IMR-90 (cell line): ENCODE measurements at regions not wholly inside any gene's neighbourhood (a gene's known extent, or its start where the extent isn't known, plus 50 kb on each side); places are given as distances from the start of the nearest gene placed in this dataset.

ENCODE experiments used
- ATAC-seq: fragments of 200-7000 bp; cut with Tn5 transposase; 2 replicates; pipeline ENCODE4 v1.9.1; 2020; ENCODE audit warnings: low read depth, mild to moderate bottlenecking, moderate library complexity
- BruUV-seq: library from RNA; stranded (reverse); fragments of 400-500 nt; replicated peaks from 2 replicates; lab custom pipeline; 2021; lab: Mats Ljungman, UMichigan
- CTCF ChIA-PET: fragments of 300-600 bp; formaldehyde crosslinking; extraction: SDS; loops from one replicate; lab custom pipeline; 2021; ENCODE audit warnings: antibody characterized with exemption; lab: Yijun Ruan, JAX
- POLR2A ChIA-PET: fragments of 300-600 bp; sonication (Branson Sonifier 250); formaldehyde crosslinking; loops from one replicate; lab custom pipeline; 2022; ENCODE audit warnings: antibody characterized with exemption; ENCODE audit not compliant: unreplicated experiment; lab: Charles Lee
- DNase-seq: peaks from one replicate; pipeline ENCODE4 v3.0.0; 2013
- H2AFZ ChIP-seq: replicated peaks from 2 replicates; pipeline ENCODE3; 2013; ENCODE audit warnings: low read length, mild to moderate bottlenecking; ENCODE audit not compliant: poor library complexity
- H2AK5ac ChIP-seq: 2 replicates; pipeline ENCODE4 v1.6.1; 2013; ENCODE audit warnings: low read depth, low read length, inconsistent platforms
- H2AK9ac ChIP-seq: replicated peaks from 2 replicates; pipeline ENCODE3; 2013; ENCODE audit warnings: mild to moderate bottlenecking, low read depth, low read length, moderate library complexity; ENCODE audit not compliant: poor library complexity
- H2BK120ac ChIP-seq: 2 replicates; pipeline ENCODE4 v1.6.1; 2013; ENCODE audit warnings: low read depth, low read length, inconsistent platforms
- H2BK15ac ChIP-seq: 3 replicates; pipeline ENCODE4 v1.6.1; 2013; ENCODE audit warnings: low read depth, low read length, inconsistent platforms
- H2BK20ac ChIP-seq: 2 replicates; pipeline ENCODE4 v1.6.1; 2013; ENCODE audit warnings: low read depth, mild to moderate bottlenecking, inconsistent platforms, low read length, moderate library complexity
- H2BK5ac ChIP-seq: 2 replicates; pipeline ENCODE4 v1.6.1; 2013; ENCODE audit warnings: mild to moderate bottlenecking, low read depth, low read length, inconsistent platforms; ENCODE audit not compliant: poor library complexity, severe bottlenecking
- H3K14ac ChIP-seq: replicated peaks from 2 replicates; pipeline ENCODE4 v1.6.1; 2013; ENCODE audit warnings: low read depth, low read length, inconsistent platforms
- H3K18ac ChIP-seq: 2 replicates; pipeline ENCODE4 v1.6.1; 2013; ENCODE audit warnings: low read depth, low read length, control low read depth
- H3K23ac ChIP-seq: 2 replicates; pipeline ENCODE4 v1.6.1; 2013; ENCODE audit warnings: low read depth, low read length, inconsistent platforms
- H3K27ac ChIP-seq: 2 replicates; pipeline ENCODE4 v1.5.1; 2013; ENCODE audit warnings: mild to moderate bottlenecking, control low read depth, low read length; ENCODE audit not compliant: insufficient read depth
- H3K27me3 ChIP-seq: 2 replicates; pipeline ENCODE4 v1.6.1; 2013; ENCODE audit warnings: low read length; ENCODE audit not compliant: control insufficient read depth, insufficient read depth
- H3K36me3 ChIP-seq: 2 replicates; pipeline ENCODE4 v1.6.1; 2013; ENCODE audit warnings: low read length, mixed read lengths; ENCODE audit not compliant: control insufficient read depth, insufficient read depth
- H3K4ac ChIP-seq: 2 replicates; pipeline ENCODE4 v1.6.1; 2013; ENCODE audit warnings: low read depth, low read length, inconsistent platforms
- H3K4me1 ChIP-seq: 2 replicates; pipeline ENCODE4 v1.6.1; 2013; ENCODE audit warnings: low read length, mixed read lengths; ENCODE audit not compliant: control insufficient read depth, insufficient read depth
- H3K4me2 ChIP-seq: 2 replicates; pipeline ENCODE4 v1.6.1; 2013; ENCODE audit warnings: low read depth, mild to moderate bottlenecking, control low read depth, low read length, moderate library complexity
- H3K4me3 ChIP-seq: 2 replicates; pipeline ENCODE4 v1.5.1; 2013; ENCODE audit warnings: low read depth, mild to moderate bottlenecking, control low read depth, low read length, moderate library complexity; ENCODE audit not compliant: insufficient read depth
- H3K56ac ChIP-seq: 2 replicates; pipeline ENCODE4 v1.6.1; 2013; ENCODE audit warnings: low read length, inconsistent platforms; ENCODE audit not compliant: insufficient read depth; ENCODE audit errors: extremely low read depth
- H3K79me1 ChIP-seq, 2 experiments: 2 replicates each; pipeline ENCODE4 v1.6.1; 2013; ENCODE audit warnings: low read length in 2 of 2, inconsistent platforms in 1 of 2, low read depth in 1 of 2
- H3K9ac ChIP-seq: 2 replicates; pipeline ENCODE4 v1.6.1; 2013; ENCODE audit warnings: low read depth, low read length, control low read depth
- H3K9me1 ChIP-seq: 2 replicates; pipeline ENCODE4 v1.6.1; 2013; ENCODE audit warnings: low read length, inconsistent platforms; ENCODE audit not compliant: insufficient read depth
- H3K9me3 ChIP-seq: 2 replicates; pipeline ENCODE4 v1.6.1; 2013; ENCODE audit warnings: low read length; ENCODE audit not compliant: control insufficient read depth, insufficient read depth
- H4K20me1 ChIP-seq: 2 replicates; pipeline ENCODE4 v1.6.1; 2013; ENCODE audit warnings: low read length, inconsistent platforms; ENCODE audit not compliant: insufficient read depth
- H4K5ac ChIP-seq: 2 replicates; pipeline ENCODE4 v1.6.1; 2013; ENCODE audit warnings: mild to moderate bottlenecking, low read depth, low read length, control low read depth
- H4K8ac ChIP-seq, 2 experiments: 2 replicates each; pipeline ENCODE4 v1.6.1; 2013; ENCODE audit warnings: low read depth in 2 of 2, low read length in 2 of 2, control low read depth in 1 of 2, inconsistent platforms in 1 of 2
- H4K91ac ChIP-seq: 2 replicates; pipeline ENCODE4 v1.6.1; 2013; ENCODE audit warnings: low read depth, low read length, inconsistent platforms; ENCODE audit not compliant: insufficient read depth
- CHD1 ChIP-seq: IDR thresholded peaks from 2 replicates; pipeline ENCODE4 v1.6.1; 2012; ENCODE audit warnings: low read depth, low read length, improper control_type of control experiment
- MXI1 ChIP-seq: IDR thresholded peaks from 2 replicates; pipeline ENCODE4 v1.6.1; 2012; ENCODE audit warnings: low read depth, mild to moderate bottlenecking, low read length, moderate library complexity, borderline replicate concordance
- SMC3 ChIP-seq: fragments of 150-350 bp; IDR thresholded peaks from 2 replicates; pipeline ENCODE4 v1.6.1; 2016; ENCODE audit warnings: low read depth, mild to moderate bottlenecking, antibody characterized with exemption, low read length, moderate library complexity
- WGBS, 2 experiments: methylation state at CpG; one replicate each; pipeline versions ENCODE4 v1.1.5 to v1.1.7; 2013; ENCODE audit warnings: missing lambda C conversion rate in 2 of 2; ENCODE audit not compliant: insufficient read length in 1 of 2; ENCODE audit errors: extremely low coverage in 2 of 2; 5-methylcytosine and 5-hydroxymethylcytosine counted together
- dilution Hi-C: fragments of 300-500 bp; cut with HindIII; formaldehyde crosslinking; loops from one replicate; pipeline ENCODE4 v1.14.3; 2018; ENCODE audit warnings: low sequenced_read_pairs; ENCODE audit not compliant: unreplicated experiment
- in situ Hi-C: fragments of 300-500 bp; cut with MboI; formaldehyde crosslinking; loops from 3 replicates; pipeline ENCODE4 v1.14.3; 2019; ENCODE audit warnings: low sequenced_read_pairs, inconsistent platforms, mixed read lengths
- intact Hi-C: fragments of 100-400 bp; cut with micrococcal nuclease; formaldehyde crosslinking; loops from 2 replicates; pipeline ENCODE4 v1.10.0; 2022
- TF ChIP-seq, protein P1 (sequence below): fragments of 150-350 bp; IDR thresholded peaks from 2 replicates; pipeline ENCODE4 v1.6.1; 2017; ENCODE audit warnings: mild to moderate bottlenecking, antibody characterized with exemption, low read length, low read depth

DNA sequence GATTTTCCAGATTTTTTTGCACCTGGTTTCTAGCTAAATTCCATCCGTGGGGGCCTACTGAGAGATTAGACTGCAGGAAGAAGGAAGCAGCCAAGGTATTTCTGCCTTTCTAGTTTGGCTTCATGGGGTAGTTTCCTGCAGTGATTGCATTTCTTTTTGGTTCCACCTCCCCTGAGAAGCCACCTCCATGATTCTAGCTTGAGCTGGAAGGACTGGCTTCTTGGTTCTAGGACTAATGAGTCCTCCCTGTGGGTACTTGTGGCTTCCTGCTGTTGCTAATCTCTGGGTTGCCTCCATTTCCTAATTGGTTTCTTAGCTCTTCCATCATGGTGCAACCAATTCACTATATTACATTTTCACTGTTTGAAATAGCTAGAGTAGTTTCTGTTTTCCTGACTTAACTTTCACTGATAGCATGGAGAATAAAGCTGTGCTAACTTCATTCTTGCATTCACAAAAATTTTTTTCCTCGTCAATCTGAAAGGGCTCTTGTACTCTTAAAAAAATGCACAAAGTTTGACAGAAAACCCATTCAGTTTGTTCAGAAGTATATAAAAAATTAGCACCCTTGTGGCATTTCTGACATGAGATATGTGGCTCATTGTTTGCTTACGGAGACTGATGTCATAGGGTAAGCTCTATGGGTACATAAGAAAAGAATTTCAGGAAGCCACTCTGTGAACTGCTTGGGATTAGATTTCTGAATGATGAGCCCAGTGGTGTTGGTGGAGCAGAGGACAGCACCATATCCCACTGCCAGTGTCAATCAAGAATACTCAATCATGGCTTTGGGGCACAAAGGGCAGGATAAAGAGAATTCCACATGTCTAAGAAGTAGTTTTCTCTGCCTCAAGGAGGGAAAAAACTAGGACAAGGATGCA lies 242.8 kb upstream of the RBMS1 start (continued):
- TF ChIP-seq SMC3 (no peak), CHD1 (no peak)

DNA sequence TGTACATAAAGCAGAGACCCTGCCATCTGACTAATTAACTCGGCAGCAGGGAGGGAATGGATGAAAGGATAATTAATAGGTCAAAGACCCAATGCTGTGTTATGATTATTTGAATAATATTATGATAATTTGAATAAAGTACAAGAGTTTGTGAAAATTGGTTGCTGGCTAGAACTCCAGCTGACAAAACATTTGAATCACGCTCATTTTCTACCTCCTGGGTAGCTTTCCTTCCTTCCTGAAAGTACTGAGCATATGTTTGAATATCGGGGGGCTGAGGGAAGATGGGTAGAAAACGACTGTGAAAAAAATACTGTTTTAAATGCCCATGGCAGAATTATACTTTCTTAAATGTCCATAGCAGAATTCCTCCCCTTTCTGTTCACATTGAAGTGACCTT lies 243.6 kb upstream of the RBMS1 start:
- H2BK5ac ChIP-seq = peak overlapping the region; percentile 64
- H3K18ac ChIP-seq = peak overlapping the region; percentile 90; the same call in 1 of the 2 replicates
- peak overlapping the region; percentile 75 for H2BK120ac ChIP-seq
- no peaks in the 10 kb centered on the region for H3K9me3 ChIP-seq
- peak overlapping the region; percentile 77; the same call in 1 of the 2 replicates for H4K91ac ChIP-seq
- H3K27me3 ChIP-seq = no peaks in the 10 kb centered on the region
- no peak overlapping the region for H2AFZ ChIP-seq
- intact Hi-C loops (no loop called here), in situ Hi-C loops (no loop called here), dilution Hi-C loops (no loop called here)
- H3K14ac ChIP-seq = peak overlapping the region; percentile 67; the same call in 1 of the 2 replicates
- H2AK5ac ChIP-seq = peak overlapping the region; percentile 65; the same call in 1 of the 2 replicates
- no peak overlapping the region for H3K27ac ChIP-seq
- no peak overlapping the region for H3K4me2 ChIP-seq
- ATAC-seq = no peak
- H3K79me1 ChIP-seq = no peaks in the 10 kb centered on the region
- H4K5ac ChIP-seq = peak overlapping the region; percentile 51; the same call in 1 of the 2 replicates
- ChIA-PET POLR2A (no interaction called here), CTCF (no interaction called here)
- peaks cover 10% of the 10 kb centered on the region for H3K4me1 ChIP-seq
- 0 out of 2 replicates have a peak overlapping the region, but pooled peaks have one; percentile 21 for H3K56ac ChIP-seq
- H3K9ac ChIP-seq = no peak overlapping the region
- no peak overlapping the region for H2AK9ac ChIP-seq
- peak overlapping the region; percentile 48; the same call in 1 of the 3 replicates for H2BK15ac ChIP-seq
- 0 out of 2 replicates have a peak, but pooled peaks cover 5% of the 10 kb centered on the region for H3K9me1 ChIP-seq
- no CpG with 5 or more reads among the region's 4 CpGs for WGBS, 2 experiments
- H3K4me3 ChIP-seq = no peak overlapping the region
- H3K23ac ChIP-seq = peak overlapping the region; percentile 13; the same call in 1 of the 2 replicates
- TF ChIP-seq, protein P1, sequence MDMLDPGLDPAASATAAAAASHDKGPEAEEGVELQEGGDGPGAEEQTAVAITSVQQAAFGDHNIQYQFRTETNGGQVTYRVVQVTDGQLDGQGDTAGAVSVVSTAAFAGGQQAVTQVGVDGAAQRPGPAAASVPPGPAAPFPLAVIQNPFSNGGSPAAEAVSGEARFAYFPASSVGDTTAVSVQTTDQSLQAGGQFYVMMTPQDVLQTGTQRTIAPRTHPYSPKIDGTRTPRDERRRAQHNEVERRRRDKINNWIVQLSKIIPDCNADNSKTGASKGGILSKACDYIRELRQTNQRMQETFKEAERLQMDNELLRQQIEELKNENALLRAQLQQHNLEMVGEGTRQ = no peak
- no peak for TF ChIP-seq MXI1
- peak overlapping the region; percentile 75 for H2BK20ac ChIP-seq
- H4K20me1 ChIP-seq = no peaks in the 10 kb centered on the region
- no TSS peak for BruUV-seq
- no peaks in the 10 kb centered on the region for H3K36me3 ChIP-seq
- no peak for DNase-seq
- peak overlapping the region; percentile 64; the same call in 1 of the 2 replicates for H3K4ac ChIP-seq
- H4K8ac ChIP-seq = peak overlapping the region; percentile 34 to 59; a peak in 2 of 4 replicates
